HG03442 (cell line): ENCODE measurements at regions not wholly inside any gene's neighbourhood (a gene's known extent, or its start where the extent isn't known, plus 50 kb on each side); places are given as distances from the start of the nearest gene placed in this dataset.
A peak's percentile ranks its signal among the peaks of the same experiment; 100 is the strongest.

ENCODE experiments used
- ATAC-seq: cut with Tn5 transposase; IDR thresholded peaks from one replicate; pipeline ENCODE4 v1.9.1; 2021; ENCODE audit warnings: mild to moderate bottlenecking, moderate library complexity; ENCODE audit not compliant: unreplicated experiment

DNA sequence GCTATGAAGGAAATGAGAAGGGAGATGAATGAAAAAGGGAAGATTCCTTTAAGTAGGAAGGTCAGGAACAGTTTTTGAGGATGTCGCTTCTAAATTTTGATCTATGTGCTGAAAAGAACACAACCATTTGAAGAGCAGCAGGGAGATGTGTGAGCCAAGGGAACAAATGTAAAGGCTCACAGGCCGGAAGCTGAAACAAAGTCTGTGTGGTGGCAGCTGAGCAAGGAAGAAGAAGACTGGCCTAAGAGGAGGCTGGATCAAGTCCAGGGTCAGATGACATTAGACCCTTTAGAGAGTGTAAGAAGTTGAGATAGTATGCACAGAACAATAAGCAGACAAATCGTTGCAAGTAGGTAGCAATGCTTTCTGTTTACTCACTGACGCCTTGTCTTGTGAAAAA is 1631.4 kb upstream of the TENM4 start:
- no peak for ATAC-seq

DNA sequence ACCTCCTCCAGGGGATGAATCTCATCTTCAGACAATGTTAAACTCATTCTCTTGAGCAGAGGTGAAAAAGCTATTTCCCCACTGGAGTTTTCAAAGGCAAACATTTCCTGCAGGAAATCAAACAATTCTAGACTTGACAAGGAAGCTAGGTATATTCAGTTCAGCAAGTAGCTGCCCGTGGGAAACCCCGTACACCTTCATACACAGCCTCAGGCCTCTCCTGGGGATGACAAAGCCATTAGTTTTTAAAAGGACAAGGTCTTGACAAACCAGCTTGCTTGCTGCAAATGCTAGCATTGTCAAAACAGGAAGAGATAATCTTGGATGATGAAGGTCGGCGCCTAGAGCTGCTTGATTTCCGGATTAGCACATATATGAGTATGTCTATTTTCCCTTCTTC is 1630.8 kb upstream of the TENM4 start:
- no peak for ATAC-seq

DNA sequence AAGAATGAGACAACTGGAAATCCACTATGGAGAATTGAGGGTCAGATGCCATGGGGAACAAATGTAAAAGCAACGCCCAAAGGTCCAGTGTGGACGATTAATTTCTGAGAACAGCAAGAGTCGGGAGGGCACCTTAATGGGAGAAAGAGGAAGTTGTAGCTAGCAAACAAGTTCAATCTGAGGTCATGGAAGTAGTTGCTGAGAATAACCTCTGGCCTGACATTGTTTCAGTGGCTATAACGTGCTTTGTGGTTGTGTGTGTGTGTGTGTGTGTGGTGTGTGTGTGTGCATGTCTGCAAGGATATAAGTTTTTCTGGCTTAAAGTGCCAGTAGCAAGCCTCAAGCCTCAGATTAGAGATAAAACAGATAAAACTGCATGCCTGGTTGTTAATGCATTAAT is 1630.1 kb upstream of the TENM4 start:
- peak; percentile 83 for ATAC-seq

DNA sequence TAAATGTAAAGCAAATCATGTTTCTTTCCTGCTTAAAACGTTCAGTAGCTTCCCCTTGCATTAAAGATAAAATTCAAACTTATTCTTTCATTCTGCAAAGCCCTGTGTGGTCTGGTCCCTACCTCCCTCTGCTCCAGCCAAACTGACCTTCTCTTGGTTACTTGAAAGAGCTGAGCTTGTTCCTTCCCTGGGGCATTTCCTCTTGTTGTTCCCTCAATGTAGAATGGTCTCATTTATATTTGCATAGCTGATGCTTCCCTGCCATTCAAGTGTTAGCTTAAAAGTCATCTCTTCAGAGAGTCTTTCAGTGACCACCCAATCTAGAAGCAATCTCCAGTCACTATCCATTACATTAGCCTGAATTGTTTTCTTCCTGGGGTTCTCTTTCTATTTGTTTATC is 1618.5 kb upstream of the TENM4 start:
- no peak for ATAC-seq

DNA sequence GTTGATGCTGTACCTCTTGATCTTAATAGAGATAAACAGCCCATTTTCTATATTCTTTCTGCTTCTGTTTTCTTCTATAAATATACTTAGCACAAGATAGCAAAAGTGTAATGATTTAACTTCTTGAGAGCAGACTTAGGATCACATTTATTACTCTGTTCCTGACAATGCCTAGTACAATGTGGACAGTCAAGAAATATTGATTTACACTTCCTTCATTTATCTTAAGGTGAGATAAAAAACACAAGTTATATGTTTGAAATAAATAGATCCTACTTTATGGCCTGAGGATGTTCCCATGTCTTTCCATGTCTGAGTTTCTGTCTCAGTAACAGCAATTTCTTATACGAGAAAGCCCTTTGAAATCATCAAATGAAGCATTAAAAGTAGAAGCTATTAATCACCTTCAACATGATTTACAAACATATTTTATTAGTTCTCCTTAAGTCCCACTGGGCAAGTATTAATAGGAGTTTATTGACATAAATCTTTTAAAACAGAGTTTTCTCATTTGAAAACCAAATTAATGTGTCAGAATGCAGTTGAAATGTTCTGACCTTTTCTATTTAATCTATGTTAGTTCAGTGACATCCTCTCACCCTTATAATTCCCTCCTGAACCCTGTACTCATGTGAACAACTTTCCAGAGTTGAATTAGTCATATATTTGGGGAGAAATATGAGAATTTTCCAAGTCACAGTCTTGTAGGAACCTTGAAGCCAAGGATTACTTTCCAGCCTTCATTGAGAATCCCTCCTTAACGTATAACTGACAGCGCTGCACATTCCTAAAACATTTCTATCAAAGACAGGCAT is 1611.7 kb upstream of the TENM4 start:
- no peak for ATAC-seq

DNA sequence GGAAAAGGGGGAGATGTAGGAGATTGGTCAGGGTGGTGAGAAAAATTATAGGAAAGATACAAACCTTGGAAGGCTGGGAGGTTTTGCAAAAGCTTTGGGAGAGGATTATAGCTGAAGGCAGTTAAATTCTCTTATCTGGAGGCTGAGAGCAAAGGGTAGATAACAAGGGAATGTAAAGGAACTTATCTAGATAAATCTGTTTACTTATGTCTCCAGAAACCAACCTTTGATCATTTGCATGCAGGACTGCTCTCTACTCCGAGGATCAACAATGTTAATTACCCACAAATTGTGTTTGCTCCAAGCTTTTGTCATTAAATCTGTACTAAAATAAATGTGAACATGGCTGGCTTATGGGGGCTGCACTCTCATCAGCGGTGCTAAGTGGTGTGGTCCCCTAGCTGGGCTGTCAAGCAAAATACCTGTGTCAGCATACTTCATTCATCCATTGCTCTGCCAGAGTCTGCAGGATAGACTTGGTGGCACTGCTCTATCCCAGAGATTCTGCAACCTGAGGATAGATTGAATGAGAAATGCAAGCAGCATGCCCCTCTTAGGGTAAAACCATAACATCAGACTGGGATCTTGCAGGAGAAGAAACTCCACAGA is 1599.2 kb upstream of the TENM4 start:
- no peak for ATAC-seq

DNA sequence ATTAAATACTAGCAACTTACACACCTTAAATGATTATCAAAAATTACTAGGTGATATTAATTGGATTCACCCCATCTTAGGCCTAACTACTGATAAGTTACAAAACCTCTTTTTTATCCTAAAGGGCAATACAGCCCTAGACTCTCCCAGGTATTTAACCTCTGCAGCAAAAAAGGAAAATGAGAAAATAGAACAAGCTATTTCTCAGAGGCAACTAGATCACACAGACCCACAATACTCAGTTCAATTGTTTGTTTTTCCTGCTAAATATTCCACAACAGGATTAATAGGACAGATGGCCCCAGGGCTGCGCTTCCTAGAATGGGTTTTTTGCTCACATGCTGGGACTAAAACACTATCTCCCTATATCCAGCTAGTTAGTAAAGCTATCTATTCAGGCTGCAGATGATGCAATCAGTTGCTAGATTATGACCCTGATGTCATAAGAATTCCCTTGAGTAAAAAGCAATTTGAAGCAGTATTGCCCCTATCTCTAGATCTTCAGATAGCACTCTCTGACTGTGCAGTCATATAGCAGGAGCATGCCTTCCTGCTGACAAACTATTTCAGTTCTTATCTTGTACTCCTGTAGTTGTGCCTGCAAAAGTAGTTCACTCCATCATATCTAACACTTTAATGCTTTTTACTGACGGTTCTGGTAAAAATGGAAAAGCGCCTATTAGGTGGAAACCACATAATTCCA is 1595.5 kb upstream of the TENM4 start:
- no peak for ATAC-seq

DNA sequence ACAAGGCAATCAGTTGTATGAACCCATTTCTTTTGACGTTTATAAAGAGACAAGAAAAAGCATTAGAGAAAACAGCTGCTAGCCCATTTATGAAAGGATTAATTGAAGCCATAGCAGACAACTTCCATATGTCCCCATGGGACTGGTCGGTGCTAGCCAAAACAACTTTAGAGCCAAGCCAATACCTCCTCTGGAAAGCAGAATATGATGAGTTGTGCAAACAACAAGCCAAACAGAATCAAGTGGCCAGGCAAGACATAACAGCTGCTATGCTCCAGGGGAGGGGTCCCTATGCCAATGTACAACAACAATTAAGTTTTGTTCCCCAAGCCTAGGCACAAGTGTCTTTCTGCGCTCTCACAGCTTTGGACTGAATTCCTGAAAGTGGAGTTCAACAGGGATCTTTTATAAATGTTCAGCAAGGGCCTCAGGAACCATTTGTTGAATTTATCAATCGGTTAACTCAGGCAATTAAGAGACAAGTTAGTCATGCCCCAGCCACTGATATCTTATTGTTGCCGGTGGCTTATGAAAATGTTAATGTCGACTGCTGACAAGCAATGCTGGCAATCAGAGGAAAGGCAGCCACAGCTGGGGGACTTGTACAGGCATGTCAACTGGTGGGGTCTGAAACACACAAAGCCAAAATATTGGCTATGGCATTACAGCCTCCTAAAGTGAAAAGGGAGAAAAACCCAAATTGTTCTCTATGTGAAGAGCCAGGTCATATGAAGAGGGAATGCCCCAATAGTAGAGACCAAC is 1593.1 kb upstream of the TENM4 start:
- ATAC-seq = no peak

DNA sequence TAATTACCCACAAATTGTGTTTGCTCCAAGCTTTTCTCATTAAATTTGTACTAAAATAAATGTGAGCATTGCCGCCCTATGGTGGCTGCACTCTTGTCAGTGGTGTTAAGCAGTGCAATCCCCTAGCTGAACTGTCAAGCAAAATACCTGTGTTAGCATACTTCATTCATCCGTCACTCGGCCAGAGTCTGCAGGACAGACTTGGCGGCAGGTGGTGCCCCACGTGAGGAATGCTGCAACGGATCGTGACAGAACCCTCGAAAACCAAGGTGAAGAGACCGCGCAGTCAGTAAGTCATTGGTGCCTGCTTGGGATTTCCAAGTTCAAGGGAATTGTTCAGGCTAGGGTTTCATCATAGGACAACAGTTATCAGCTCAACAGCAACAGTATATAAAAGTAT is 1592.1 kb upstream of the TENM4 start:
- ATAC-seq = no peak

DNA sequence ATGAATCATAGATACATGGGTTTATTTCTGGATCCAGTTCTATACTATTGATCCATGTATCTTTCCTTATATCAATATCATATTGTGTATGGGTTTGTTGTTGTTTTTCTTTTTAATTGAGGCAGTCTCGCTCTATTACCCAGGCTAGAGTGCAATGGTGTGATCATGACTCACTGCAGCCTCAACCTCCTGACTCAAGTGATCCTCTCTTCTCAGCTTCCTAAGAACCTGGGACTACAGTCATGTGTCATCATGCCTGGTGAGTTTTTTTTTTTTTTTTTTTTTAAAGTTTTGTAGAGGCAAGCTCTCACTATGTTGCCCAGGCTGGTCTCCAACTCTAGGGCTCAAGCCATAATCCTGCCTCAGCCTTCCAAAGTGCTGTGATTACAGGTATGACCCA is 1589.4 kb upstream of the TENM4 start:
- no peak for ATAC-seq

DNA sequence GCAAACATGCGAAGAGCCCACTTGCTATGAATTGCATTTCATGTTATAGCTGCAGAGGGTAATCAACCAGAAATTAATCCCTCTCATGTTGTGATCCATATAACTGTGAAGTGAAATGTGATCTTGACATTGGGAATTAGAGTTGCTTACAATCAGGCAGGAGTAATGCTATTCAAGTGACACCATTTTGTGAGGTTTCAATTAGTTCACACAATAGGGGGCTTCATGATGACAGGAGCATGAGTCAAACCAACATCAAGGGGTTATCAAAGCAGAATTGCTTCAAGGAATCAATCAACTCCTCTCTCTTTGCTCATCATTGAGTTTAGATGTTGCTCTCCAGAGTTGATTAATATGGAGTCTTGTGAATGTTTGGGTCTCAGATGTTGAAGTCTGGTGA is 1585.2 kb upstream of the TENM4 start:
- no peak for ATAC-seq

DNA sequence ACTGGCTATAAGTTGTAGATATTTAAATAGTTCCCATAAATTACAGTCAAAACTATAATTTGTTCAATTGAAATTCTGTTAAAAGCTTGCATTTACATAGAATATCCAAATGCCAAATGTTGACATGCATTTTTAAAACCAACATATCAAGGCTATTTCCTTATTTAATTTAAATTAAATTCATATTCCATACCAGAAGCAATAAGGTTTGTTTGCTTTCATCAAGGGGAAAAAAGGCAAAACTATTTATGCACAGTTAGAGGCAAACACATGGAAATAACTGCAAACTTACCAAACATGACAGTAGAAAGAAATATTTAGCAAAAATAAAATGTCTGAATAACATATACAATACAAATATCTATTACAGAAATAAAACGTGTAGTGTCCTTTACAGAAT is 1581.2 kb upstream of the TENM4 start:
- ATAC-seq = no peak

DNA sequence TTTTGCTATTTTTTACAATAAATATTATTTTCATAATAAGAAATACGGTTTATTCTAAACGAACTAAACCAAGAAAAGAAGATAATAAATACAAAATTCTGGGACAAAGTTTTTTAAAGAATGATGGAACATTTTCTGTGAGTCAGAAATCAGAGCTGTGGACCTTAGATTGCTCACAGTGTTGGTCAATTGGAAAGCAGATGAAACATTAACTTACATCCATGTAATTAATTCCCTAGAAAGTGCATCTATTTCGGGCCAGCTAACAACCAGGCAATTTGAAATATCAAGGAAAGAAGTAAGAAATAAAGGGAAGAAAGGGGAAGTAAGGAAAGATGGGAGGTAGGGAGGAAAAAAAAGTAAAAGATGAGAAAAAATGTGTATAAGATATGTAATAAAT is 1569.8 kb upstream of the TENM4 start:
- no peak for ATAC-seq

DNA sequence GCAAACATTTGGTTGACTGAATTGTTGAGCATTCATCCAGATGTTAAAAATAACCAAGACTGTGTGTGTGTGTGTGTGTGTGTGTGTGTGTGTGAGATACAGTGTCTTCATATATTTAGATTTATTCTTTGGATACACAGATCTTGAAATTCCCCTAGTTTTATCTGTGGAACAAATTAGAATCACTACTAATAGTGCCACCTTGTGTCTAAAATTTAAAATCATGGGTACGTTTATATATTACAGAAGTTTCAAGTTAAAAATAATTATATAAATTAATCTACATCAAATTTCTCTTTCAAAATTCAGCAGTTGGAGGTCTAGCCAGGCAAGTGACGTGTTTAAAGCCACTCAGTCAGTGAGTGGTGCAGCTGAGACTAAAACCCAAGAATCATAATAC is 1566.2 kb upstream of the TENM4 start:
- ATAC-seq = no peak

DNA sequence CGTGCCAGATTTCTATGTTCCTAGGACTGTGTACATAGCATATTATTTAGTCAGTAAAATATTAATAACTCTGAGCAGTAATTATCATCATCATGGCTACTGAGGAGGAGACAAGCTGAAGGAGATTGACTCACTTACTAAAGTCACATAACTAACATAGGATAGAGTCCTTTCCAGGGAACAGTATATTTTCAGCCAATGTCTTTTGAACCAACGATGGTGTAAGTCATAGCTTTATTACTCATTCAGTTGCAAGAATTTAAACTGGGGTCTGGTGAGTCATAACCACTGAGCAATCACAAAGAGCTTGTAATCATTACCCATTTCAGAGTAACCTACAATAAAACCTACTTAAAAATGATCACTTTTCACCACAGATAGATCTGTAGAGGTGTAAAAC is 1564.8 kb upstream of the TENM4 start:
- peak; percentile 83 for ATAC-seq

DNA sequence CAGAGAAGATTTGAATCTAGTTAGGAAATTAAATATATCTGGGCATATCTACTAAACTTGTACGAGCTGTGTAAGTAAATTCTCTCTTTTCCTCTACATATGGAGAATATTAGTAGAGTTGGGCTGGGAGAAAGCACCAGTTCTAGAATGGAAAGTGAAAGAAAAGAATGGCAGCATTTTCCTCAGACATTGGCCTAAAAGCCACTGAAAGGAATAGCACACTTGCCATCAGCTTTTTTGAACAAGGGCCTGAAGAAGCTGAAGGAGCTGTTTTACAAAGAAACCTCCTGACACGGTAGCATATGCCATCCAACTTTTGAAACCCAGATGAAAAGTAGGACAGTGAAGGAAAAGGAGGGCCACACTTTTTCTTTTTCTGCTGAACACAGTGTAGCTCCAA is 1563.7 kb upstream of the TENM4 start:
- ATAC-seq = no peak

DNA sequence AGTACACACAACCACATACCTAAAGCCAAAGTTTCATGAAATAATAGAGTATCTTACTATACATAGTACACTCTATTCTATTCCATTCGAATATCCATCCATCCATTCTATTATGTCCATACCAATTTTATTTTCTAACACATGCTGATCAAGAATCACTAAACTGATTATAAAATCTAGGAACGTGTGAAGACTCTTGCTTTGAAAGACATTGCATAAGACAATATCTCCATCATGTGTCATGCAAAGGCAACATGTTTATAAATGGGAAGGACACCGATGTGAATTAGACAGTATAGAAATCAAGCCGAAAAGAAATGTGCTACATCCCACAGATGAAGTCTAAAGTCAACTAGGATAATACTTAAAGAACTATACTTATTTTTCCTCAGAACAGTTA is 1561.5 kb upstream of the TENM4 start:
- ATAC-seq = no peak

DNA sequence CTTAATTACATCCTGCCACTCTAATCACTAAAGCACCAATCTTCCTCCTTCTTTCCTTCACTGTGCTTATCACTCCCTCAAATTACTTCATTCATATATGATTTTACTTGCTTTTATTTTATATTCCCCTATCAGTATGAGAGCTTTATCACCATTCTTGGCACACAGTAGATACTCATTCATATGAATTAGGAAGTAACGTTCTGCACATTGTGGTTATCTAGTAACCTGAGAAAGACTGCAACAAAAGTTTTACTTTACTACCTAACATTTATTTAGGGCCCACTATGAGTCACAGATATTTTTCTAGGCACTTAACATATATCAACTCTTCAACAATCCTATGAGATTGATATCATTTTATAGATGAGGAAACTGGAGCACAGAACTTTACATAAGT is 1559.9 kb upstream of the TENM4 start:
- ATAC-seq = no peak

DNA sequence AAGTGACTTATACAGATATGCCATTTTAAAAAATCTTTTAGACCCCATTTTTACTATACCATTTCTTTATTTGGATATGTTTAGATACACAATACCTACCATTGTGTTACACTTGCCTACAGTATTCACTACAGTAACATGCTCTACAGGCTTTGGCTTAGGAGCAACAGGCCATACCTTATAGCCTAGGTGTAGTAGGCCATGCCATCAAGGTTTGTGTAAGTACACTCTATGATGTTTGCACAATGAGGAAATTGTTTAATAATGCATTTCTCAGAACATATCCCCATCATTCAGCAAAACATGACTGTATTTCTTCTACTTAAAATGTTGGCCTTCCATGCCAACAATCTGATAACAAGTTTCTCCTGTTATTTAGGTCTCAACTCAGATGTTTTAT is 1559.5 kb upstream of the TENM4 start:
- ATAC-seq = no peak

DNA sequence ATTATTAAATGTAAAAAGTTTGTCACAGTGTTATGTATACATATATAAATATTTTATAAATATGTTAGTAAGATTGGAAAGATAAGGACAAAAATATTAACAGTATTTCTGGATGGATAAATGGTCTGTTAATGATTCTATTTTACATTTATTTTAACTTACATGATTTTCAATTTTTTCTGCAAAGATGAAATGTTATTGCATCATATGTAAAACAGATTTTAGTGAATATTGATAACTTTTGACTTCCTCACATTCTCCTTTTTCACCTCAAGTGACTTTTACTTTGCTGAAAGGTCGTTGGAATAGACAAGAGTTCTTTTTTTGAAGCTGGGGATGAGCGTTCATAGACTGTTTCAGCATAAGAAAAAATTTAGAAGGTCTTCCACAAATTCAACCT is 1554.7 kb upstream of the TENM4 start:
- ATAC-seq = no peak

DNA sequence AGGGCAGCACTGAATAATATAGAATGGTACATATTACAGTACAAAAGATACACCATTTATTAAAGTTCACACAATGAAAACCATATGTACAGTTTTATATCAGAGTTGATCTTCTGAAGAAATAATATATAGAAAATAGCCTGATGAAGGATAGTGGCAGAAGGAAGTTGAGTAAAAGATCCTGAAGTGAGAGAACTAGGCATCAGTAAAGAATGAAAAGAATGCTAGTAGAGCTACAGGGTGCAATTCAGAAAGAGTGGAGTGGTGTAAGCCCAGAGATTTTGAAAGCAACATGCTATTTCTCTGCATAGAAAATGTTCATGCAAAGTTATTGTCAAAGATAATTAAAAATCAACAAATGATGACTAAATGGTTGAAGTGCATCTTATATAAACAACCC is 1552.7 kb upstream of the TENM4 start:
- ATAC-seq = no peak

DNA sequence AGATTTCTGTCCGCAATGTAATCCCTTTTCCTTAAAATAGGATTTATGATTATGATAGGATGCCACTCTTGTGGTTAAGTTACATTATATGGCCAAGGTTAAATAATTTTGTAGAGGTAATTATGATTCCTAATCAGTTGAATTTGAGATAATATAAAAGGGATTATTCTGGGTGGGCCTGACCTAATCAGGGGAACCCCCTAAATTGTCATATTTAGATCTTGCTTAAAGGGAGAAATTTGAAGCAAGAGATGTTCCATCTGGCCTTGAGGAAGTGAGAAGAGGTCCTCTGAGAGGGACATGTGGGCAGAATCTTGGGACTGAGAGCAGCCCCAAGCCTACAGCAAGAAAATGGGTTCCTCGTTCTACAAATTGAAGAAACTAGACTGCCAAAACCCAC is 1550.1 kb upstream of the TENM4 start:
- no peak for ATAC-seq
